K562 (cell line): ENCODE measurements at regions not wholly inside any gene's neighbourhood (a gene's known extent, or its start where the extent isn't known, plus 50 kb on each side); places are given as distances from the start of the nearest gene placed in this dataset.

ENCODE experiments used
- ATAC-seq: fragments of 200-7000 bp; cut with Tn5 transposase; 3 replicates; pipeline ENCODE4 v1.9.1; 2020; ENCODE audit warnings: moderate library complexity
- BruUV-seq: library from RNA; stranded (reverse); fragments of 400-500 nt; replicated peaks from 2 replicates; lab custom pipeline; 2021; lab: Mats Ljungman, UMichigan
- CTCF ChIA-PET: fragments of 300-600 bp; formaldehyde crosslinking; extraction: SDS; loops from one replicate; lab custom pipeline; 2021; ENCODE audit warnings: low intra/inter-chr PET ratio; lab: Yijun Ruan, JAX
- POLR2A ChIA-PET: fragments of 300-600, 350-650 bp; sonication (Branson Sonifier 250); formaldehyde crosslinking; extraction: SDS; loops from one replicate; lab custom pipeline; 2021; ENCODE audit warnings: antibody characterized with exemption, inconsistent platforms; lab: Yijun Ruan, JAX
- DNase-seq, 4 experiments: peaks; one replicate each; pipeline versions ENCODE4 v3.0.0 to v3.0.0-alpha.2; 2011 to 2018; ENCODE audit warnings: low spot score in 3 of 4, mixed read lengths in 3 of 4; ENCODE audit errors: extremely low read depth in 1 of 4
- FAIRE-seq: peaks from 2 replicates; lab custom pipeline; 2011; peaks lifted over from hg19 to GRCh38; lab: Jason Lieb, UNC
- H2AFZ ChIP-seq: 2 replicates; pipeline ENCODE4 v1.6.0; 2011; ENCODE audit warnings: low read depth, low read length, control low read depth, inconsistent platforms
- H3K27ac ChIP-seq: fragments of 200-600 bp; 3 replicates; pipeline ENCODE4 v1.8.0; 2011; ENCODE audit warnings: low read depth, mild to moderate bottlenecking, control low read depth, inconsistent platforms, low read length, moderate library complexity, mixed read lengths; ENCODE audit errors: extremely low read depth
- H3K27me3 ChIP-seq, 2 experiments: fragments of 300-600 bp in 1 of 2; 2 replicates in 1 of 2; 3 replicates in 1 of 2; pipeline versions ENCODE4 v1.6.0 to v1.8.0; 2011; ENCODE audit warnings: inconsistent platforms in 2 of 2, low read length in 2 of 2, mild to moderate bottlenecking in 1 of 2, mixed read lengths in 1 of 2, moderate library complexity in 1 of 2; ENCODE audit not compliant: control insufficient read depth in 2 of 2, insufficient read depth in 2 of 2
- H3K36me3 ChIP-seq: fragments of 300-600 bp; 3 replicates; pipeline ENCODE4 v1.8.0; 2011; ENCODE audit warnings: mild to moderate bottlenecking, low read length, inconsistent platforms; ENCODE audit not compliant: control insufficient read depth, insufficient read depth
- H3K4me1 ChIP-seq, 2 experiments: fragments of 200-600 bp in 1 of 2; replicated peaks in 1 of 2; 2 replicates in 1 of 2; 3 replicates in 1 of 2; pipeline versions ENCODE4 v1.5.1 to v1.8.0; 2011; ENCODE audit warnings: inconsistent platforms in 2 of 2, low read length in 2 of 2, mild to moderate bottlenecking in 1 of 2, mixed read lengths in 1 of 2, moderate library complexity in 1 of 2; ENCODE audit not compliant: control insufficient read depth in 2 of 2, insufficient read depth in 2 of 2
- H3K4me2 ChIP-seq: 2 replicates; pipeline ENCODE4 v1.6.1; 2011; ENCODE audit warnings: low read length, control low read depth, inconsistent platforms, mixed read lengths; ENCODE audit not compliant: insufficient read depth
- H3K4me3 ChIP-seq: fragments of 200-600 bp; sonication (generic), shearing (Covaris generic); 2 replicates; pipeline ENCODE4 v1.5.1; 2016; ENCODE audit warnings: control low read depth, inconsistent platforms
- H3K79me2 ChIP-seq: fragments of 200-600 bp; 3 replicates; pipeline ENCODE4 v1.8.0; 2011; ENCODE audit warnings: low read length, inconsistent platforms; ENCODE audit not compliant: control insufficient read depth, insufficient read depth
- H3K9ac ChIP-seq, 2 experiments: 2 replicates each; pipeline versions ENCODE4 v1.6.0 to v1.6.1; 2011; ENCODE audit warnings: low read depth in 2 of 2, low read length in 2 of 2, control low read depth in 1 of 2, inconsistent platforms in 1 of 2, mild to moderate bottlenecking in 1 of 2, mixed read lengths in 1 of 2; ENCODE audit not compliant: insufficient read depth in 1 of 2
- H3K9me1 ChIP-seq: one replicate; pipeline ENCODE4 v1.6.0; 2011; ENCODE audit warnings: inconsistent platforms, mild to moderate bottlenecking, low read length, moderate library complexity; ENCODE audit not compliant: control insufficient read depth, insufficient read depth
- H3K9me3 ChIP-seq: replicated peaks from 2 replicates; pipeline ENCODE4 v1.5.1; 2011; ENCODE audit warnings: low read depth, low read length, inconsistent platforms; ENCODE audit not compliant: control insufficient read depth, insufficient read depth
- H4K20me1 ChIP-seq: replicated peaks from 2 replicates; pipeline ENCODE4 v1.6.1; 2011; ENCODE audit warnings: low read length, inconsistent platforms, mixed read lengths; ENCODE audit not compliant: control insufficient read depth, insufficient read depth
- COPS2 ChIP-seq: fragments of 450-650 bp; conservative IDR thresholded peaks from 2 replicates; pipeline ENCODE4 v1.6.1; 2016; ENCODE audit warnings: mild to moderate bottlenecking, moderate library complexity
- KLF1 ChIP-seq: fragments of 450-650 bp; IDR thresholded peaks from 2 replicates; pipeline ENCODE4 v1.6.1; 2016; ENCODE audit warnings: missing genetic modification characterization, missing compliant biosample characterization
- MAFK ChIP-seq: IDR thresholded peaks from 2 replicates; pipeline ENCODE4 v1.6.1; 2011; ENCODE audit warnings: low read length, improper control_type of control experiment
- NBN ChIP-seq: fragments of 450-650 bp; IDR thresholded peaks from 2 replicates; pipeline ENCODE4 v1.6.1; 2016; ENCODE audit warnings: low read depth, mild to moderate bottlenecking
- NFIC ChIP-seq: fragments of 450-650 bp; IDR thresholded peaks from 2 replicates; pipeline ENCODE4 v1.6.1; 2017; ENCODE audit warnings: mild to moderate bottlenecking, inconsistent platforms
- NFIX ChIP-seq: fragments of 250-450 bp; sonication (Bioruptor Pico); IDR thresholded peaks from 2 replicates; pipeline ENCODE4 v1.4.0; 2020; ENCODE audit warnings: low read depth, mild to moderate bottlenecking, moderate library complexity
- WGBS: fragments of 100-300 bp; shearing (Covaris generic); methylation state at CpG from one replicate; pipeline ENCODE4 v1.1.6; 2016; ENCODE audit warnings: low coverage, mixed read lengths; ENCODE audit not compliant: insufficient coverage; ENCODE audit errors: missing lambda C conversion rate; 5-methylcytosine and 5-hydroxymethylcytosine counted together
- in situ Hi-C: fragments of 300-500 bp; cut with MboI; formaldehyde crosslinking; loops from 4 replicates; pipeline ENCODE4 v1.15.0; 2018; ENCODE audit warnings: inconsistent platforms, mixed read lengths
- intact Hi-C: fragments of 100-400 bp; cut with micrococcal nuclease; formaldehyde crosslinking; loops from 2 replicates; pipeline ENCODE4 v1.14.2; 2022

DNA sequence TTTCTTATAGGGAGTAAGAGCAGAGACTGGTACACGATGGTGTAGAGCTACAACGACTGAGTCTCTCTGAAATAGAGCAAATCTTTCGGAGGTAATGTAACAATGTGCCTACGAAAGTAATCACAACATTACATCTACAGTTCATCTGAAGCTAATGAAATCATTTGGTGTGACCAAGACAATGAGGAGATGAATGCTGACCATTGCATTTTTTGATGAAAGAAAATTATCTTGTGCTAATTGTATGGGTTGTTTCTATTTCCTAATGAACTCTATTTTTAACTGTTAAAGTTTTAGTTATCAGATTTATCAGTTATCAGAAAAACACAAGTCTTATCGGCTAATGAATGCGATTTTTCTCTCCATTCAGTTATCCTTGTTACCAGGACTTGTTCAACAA, 913.4 kb downstream of the SLITRK6 start:
- peak; percentile 40; the same call in 1 of the 2 replicates for TF ChIP-seq MAFK
- TF ChIP-seq KLF1 (tag): no peak
- DNase-seq: no peak
- POLR2A ChIA-PET: no interaction called here
- Histone ChIP-seq H3K9me3 (no peaks in the 10 kb centered on the region), H3K4me3 (no peak overlapping the region), H3K9ac (no peak overlapping the region), H3K9me1 (no peaks in the 10 kb centered on the region), H3K27ac (no peak overlapping the region), H3K4me2 (no peak overlapping the region), H3K79me2 (no peaks in the 10 kb centered on the region), H3K27me3 (no peaks in the 10 kb centered on the region), H3K36me3 (no peaks in the 10 kb centered on the region), H4K20me1 (no peaks in the 10 kb centered on the region), H2AFZ (no peak overlapping the region), H3K4me1 (no peaks in the 10 kb centered on the region)
- 4% methylated on average over 6 of the region's 6 CpGs for WGBS
- no TSS peak for BruUV-seq
- no peak for ATAC-seq
- no peak for FAIRE-seq
- intact Hi-C loops (no loop called here), in situ Hi-C loops (no loop called here)
- CTCF ChIA-PET: no interaction called here

DNA sequence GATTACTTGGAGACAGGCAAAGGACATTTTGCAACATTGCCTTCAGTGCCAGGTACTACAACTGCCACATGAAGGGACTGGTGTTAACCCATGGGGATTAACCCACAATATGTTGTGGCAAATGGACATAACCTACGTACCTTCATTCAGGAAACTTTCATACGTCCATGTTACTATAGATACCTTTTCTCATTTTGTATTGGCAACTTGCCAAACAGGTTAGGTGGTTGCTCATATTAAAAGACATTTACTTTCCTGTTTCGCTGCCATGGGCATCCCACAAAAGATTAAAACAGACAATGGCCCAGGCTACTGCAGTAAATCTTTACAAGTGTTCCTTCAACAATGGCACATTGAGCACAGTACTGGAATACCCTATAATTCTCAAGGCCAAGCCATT, 925.3 kb downstream of the SLITRK6 start:
- Histone ChIP-seq H2AFZ (no peak overlapping the region), H3K36me3 (no peaks in the 10 kb centered on the region), H4K20me1 (no peaks in the 10 kb centered on the region), H3K79me2 (no peaks in the 10 kb centered on the region), H3K4me3 (no peak overlapping the region), H3K4me2 (no peak overlapping the region), H3K9me3 (no peaks in the 10 kb centered on the region), H3K27ac (no peak overlapping the region), H3K27me3 (no peaks in the 10 kb centered on the region), H3K9ac (no peak overlapping the region), H3K9me1 (no peaks in the 10 kb centered on the region), H3K4me1 (no peaks in the 10 kb centered on the region)
- TF ChIP-seq COPS2 (no peak), NFIC (peak; percentile 67), NFIX (CRISPR knock-in tag) (peak; percentile 68), NBN (no peak)
- CTCF ChIA-PET: no interaction called here
- DNase-seq (no peak), FAIRE-seq (no peak), ATAC-seq (no peak)
- 0% methylated on average over 3 of the region's 3 CpGs for WGBS
- POLR2A ChIA-PET: no interaction called here
- BruUV-seq: no TSS peak
- in situ Hi-C loops (no loop called here), intact Hi-C loops (no loop called here)
